H9 (cell line): ENCODE measurements at regions not wholly inside any gene's neighbourhood (a gene's known extent, or its start where the extent isn't known, plus 50 kb on each side); places are given as distances from the start of the nearest gene placed in this dataset.
A peak's percentile ranks its signal among the peaks of the same experiment; 100 is the strongest.
"Not testable (repeated sequence)": the region's sequence is repeated elsewhere in the genome, so short reads cannot be mapped to it uniquely, and the experiment has no call there.

ENCODE experiments used
- DNase-seq: peaks from one replicate; pipeline ENCODE4 v3.0.0-alpha.2; 2017
- H2AFZ ChIP-seq: one replicate; pipeline ENCODE4 v1.6.1; 2013; ENCODE audit warnings: mild to moderate bottlenecking, low read length, control low read depth, moderate library complexity
- H2AK5ac ChIP-seq: 2 replicates; pipeline ENCODE4 v1.6.1; 2013; ENCODE audit warnings: low read length, control low read depth, mixed read lengths; ENCODE audit not compliant: insufficient read length
- H2BK120ac ChIP-seq: one replicate; pipeline ENCODE4 v1.6.1; 2013; ENCODE audit warnings: low read depth, mild to moderate bottlenecking, low read length, control low read depth, inconsistent platforms; ENCODE audit not compliant: poor library complexity, severe bottlenecking
- H2BK12ac ChIP-seq: 2 replicates; pipeline ENCODE4 v1.6.1; 2013; ENCODE audit warnings: low read length, control low read depth, mixed read lengths, low read depth; ENCODE audit not compliant: insufficient read length
- H2BK15ac ChIP-seq: 2 replicates; pipeline ENCODE4 v1.6.1; 2013; ENCODE audit warnings: low read depth, low read length, control low read depth
- H2BK20ac ChIP-seq: one replicate; pipeline ENCODE4 v1.6.1; 2013; ENCODE audit warnings: low read depth, mild to moderate bottlenecking, low read length, control low read depth, inconsistent platforms; ENCODE audit not compliant: poor library complexity, severe bottlenecking
- H2BK5ac ChIP-seq: 2 replicates; pipeline ENCODE4 v1.6.1; 2013; ENCODE audit warnings: low read length, control low read depth, mixed read lengths; ENCODE audit not compliant: insufficient read length
- H3K14ac ChIP-seq: 2 replicates; pipeline ENCODE4 v1.6.1; 2013; ENCODE audit warnings: low read length, control low read depth; ENCODE audit not compliant: insufficient read depth
- H3K18ac ChIP-seq: 2 replicates; pipeline ENCODE4 v1.6.1; 2013; ENCODE audit warnings: low read depth, mild to moderate bottlenecking, mixed read lengths, low read length, control low read depth; ENCODE audit not compliant: insufficient read length
- H3K23ac ChIP-seq: 2 replicates; pipeline ENCODE4 v1.6.1; 2013; ENCODE audit warnings: low read length, control low read depth, mixed read lengths, low read depth; ENCODE audit not compliant: insufficient read length
- H3K23me2 ChIP-seq: 2 replicates; pipeline ENCODE4 v1.6.1; 2013; ENCODE audit warnings: low read depth, mild to moderate bottlenecking, mixed read lengths, low read length, control low read depth; ENCODE audit not compliant: insufficient read length, poor library complexity, severe bottlenecking
- H3K27ac ChIP-seq: 2 replicates; pipeline ENCODE4 v1.5.1; 2013; ENCODE audit warnings: low read length, control low read depth, mixed read lengths, low read depth; ENCODE audit not compliant: insufficient read length
- H3K27me3 ChIP-seq: 2 replicates; pipeline ENCODE4 v1.6.1; 2013; ENCODE audit warnings: low read length, control low read depth, inconsistent platforms; ENCODE audit not compliant: insufficient read depth
- H3K4ac ChIP-seq: 2 replicates; pipeline ENCODE4 v1.6.1; 2013; ENCODE audit warnings: low read depth, mild to moderate bottlenecking, control low read depth, inconsistent platforms, low read length, moderate library complexity
- H3K4me1 ChIP-seq: 2 replicates; pipeline ENCODE4 v1.6.1; 2013; ENCODE audit warnings: low read length, control low read depth, inconsistent platforms; ENCODE audit not compliant: insufficient read depth
- H3K4me2 ChIP-seq: 2 replicates; pipeline ENCODE4 v1.6.1; 2013; ENCODE audit warnings: low read length, control low read depth, mixed read lengths; ENCODE audit not compliant: insufficient read length, insufficient read depth
- H3K56ac ChIP-seq: 2 replicates; pipeline ENCODE4 v1.6.1; 2013; ENCODE audit warnings: low read depth, mild to moderate bottlenecking, mixed read lengths, low read length, control low read depth; ENCODE audit not compliant: insufficient read length
- H3K79me1 ChIP-seq: 2 replicates; pipeline ENCODE4 v1.6.1; 2013; ENCODE audit warnings: low read depth, mild to moderate bottlenecking, moderate library complexity, low read length, control low read depth, inconsistent platforms; ENCODE audit not compliant: insufficient read depth, poor library complexity, severe bottlenecking
- H3K79me2 ChIP-seq: 2 replicates; pipeline ENCODE4 v1.6.1; 2013; ENCODE audit warnings: low read length, control low read depth, inconsistent platforms; ENCODE audit not compliant: insufficient read depth
- H3K9ac ChIP-seq: 2 replicates; pipeline ENCODE4 v1.6.1; 2013; ENCODE audit warnings: low read length, control low read depth, mixed read lengths; ENCODE audit not compliant: insufficient read length; ENCODE audit errors: extremely low read depth
- H3K9me3 ChIP-seq: one replicate; pipeline ENCODE4 v1.6.1; 2013; ENCODE audit warnings: low read depth, low read length, inconsistent platforms; ENCODE audit not compliant: control insufficient read depth
- H3T11ph ChIP-seq: one replicate; pipeline ENCODE4 v1.6.1; 2013; ENCODE audit warnings: mild to moderate bottlenecking, low read length, control low read depth, inconsistent platforms
- H4K20me1 ChIP-seq: one replicate; pipeline ENCODE4 v1.6.1; 2013; ENCODE audit not compliant: control insufficient read depth, insufficient read length, insufficient read depth
- H4K5ac ChIP-seq: 2 replicates; pipeline ENCODE4 v1.6.1; 2013; ENCODE audit warnings: low read depth, mild to moderate bottlenecking, mixed read lengths, low read length, control low read depth; ENCODE audit not compliant: insufficient read length
- H4K8ac ChIP-seq: replicated peaks from 2 replicates; pipeline ENCODE4 v1.6.1; 2013; ENCODE audit warnings: low read length, control low read depth, mixed read lengths, low read depth; ENCODE audit not compliant: insufficient read length
- H4K91ac ChIP-seq: 2 replicates; pipeline ENCODE4 v1.6.1; 2013; ENCODE audit warnings: low read depth, mild to moderate bottlenecking, moderate library complexity, mixed read lengths, low read length, control low read depth; ENCODE audit not compliant: insufficient read length
- H3K27ac Mint-ChIP-seq, 3 experiments: 2 replicates in 2 of 3; 3 replicates in 1 of 3; pipeline ENCODE4 v1.8.0; 2020 to 2021; ENCODE audit warnings: mixed read lengths in 3 of 3, mild to moderate bottlenecking in 1 of 3, moderate library complexity in 1 of 3
- H3K27me3 Mint-ChIP-seq: 2 replicates; pipeline ENCODE4 v1.8.0; 2021; ENCODE audit warnings: low read depth, mild to moderate bottlenecking, moderate library complexity, mixed read lengths
- H3K36me3 Mint-ChIP-seq, 3 experiments: 2 replicates in 2 of 3; 3 replicates in 1 of 3; pipeline ENCODE4 v1.8.0; 2020 to 2021; ENCODE audit warnings: low read depth in 3 of 3, mixed read lengths in 3 of 3; ENCODE audit not compliant: insufficient read depth in 1 of 3
- H3K4me1 Mint-ChIP-seq, 2 experiments: 2 replicates each; pipeline ENCODE4 v1.8.0; 2020; ENCODE audit warnings: mixed read lengths in 2 of 2
- H3K4me3 Mint-ChIP-seq, 2 experiments: 2 replicates in 1 of 2; 3 replicates in 1 of 2; pipeline ENCODE4 v1.8.0; 2020 to 2021; ENCODE audit warnings: mild to moderate bottlenecking in 2 of 2, mixed read lengths in 2 of 2, moderate library complexity in 1 of 2
- H3K9me3 Mint-ChIP-seq, 2 experiments: 2 replicates in 1 of 2; 3 replicates in 1 of 2; pipeline ENCODE4 v1.8.0; 2020; ENCODE audit warnings: mild to moderate bottlenecking in 2 of 2, mixed read lengths in 2 of 2, moderate library complexity in 1 of 2
- CTCF ChIP-seq: fragments of 200-600 bp; sonication (generic); conservative IDR thresholded peaks from 3 replicates; pipeline ENCODE4 v1.8.0; 2021; ENCODE audit warnings: antibody characterized with exemption, mild to moderate bottlenecking
- whole genome bisulfite sequencing: extraction: QIAGEN DNeasy Blood & Tissue Kit; methylation state at CpG from one replicate; pipeline ENCODE4 v1.1.7; 2013; ENCODE audit warnings: missing lambda C conversion rate, low lambda C conversion rate, mixed read lengths; ENCODE audit not compliant: insufficient read length; ENCODE audit errors: extremely low coverage; 5-methylcytosine and 5-hydroxymethylcytosine counted together

DNA sequence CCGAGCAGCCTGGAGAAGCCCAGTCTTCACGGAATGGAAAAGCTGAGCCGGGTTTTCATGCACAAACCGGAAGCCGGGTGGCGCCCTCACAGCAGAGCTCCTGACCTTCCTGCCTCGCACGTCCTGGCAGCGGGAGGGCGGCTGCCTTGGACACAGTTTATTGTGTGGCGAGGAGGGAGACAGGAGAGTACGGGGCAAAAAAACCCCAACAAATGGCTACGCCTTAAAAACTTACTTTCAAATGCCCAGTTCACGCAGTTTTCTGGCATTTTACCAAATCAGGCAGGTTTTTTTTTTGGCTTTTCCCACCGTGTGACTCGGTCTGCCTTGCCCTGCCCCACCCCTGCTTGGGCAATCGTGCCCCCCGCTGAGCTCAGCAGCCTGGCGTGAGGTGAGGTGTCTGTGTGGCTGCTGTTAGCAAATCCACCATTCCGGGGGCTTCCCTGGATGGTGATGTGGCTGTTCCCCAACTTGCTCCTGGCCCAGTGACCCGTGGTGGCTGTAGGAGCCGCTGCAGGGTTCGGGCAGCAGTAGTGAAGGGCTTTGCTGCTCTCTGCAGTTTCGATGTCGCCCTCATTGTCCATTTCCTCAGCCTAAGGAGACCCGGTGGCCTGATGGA lies 187.1 kb upstream of the SULF2 start:
- Histone ChIP-seq H3K18ac (peak overlapping the region; percentile 59), H3K4me1 (peaks cover 11% of the 10 kb centered on the region; the same call in 1 of the 2 replicates), H2AFZ (peak overlapping the region; percentile 34), H2BK12ac (peak overlapping the region; percentile 23)
- H4K20me1 ChIP-seq, H3K14ac ChIP-seq, H3K9me3 ChIP-seq, H3K4ac ChIP-seq, H3K27me3 ChIP-seq, H3K36me3 Mint-ChIP-seq, H3K4me2 ChIP-seq, H3K9ac ChIP-seq, H3K23me2 ChIP-seq, H3K27me3 Mint-ChIP-seq, H3K9me3 Mint-ChIP-seq, H2AK5ac ChIP-seq, H3K27ac ChIP-seq, H3K79me2 ChIP-seq, H3K23ac ChIP-seq, H2BK5ac ChIP-seq, H3T11ph ChIP-seq, H3K79me1 ChIP-seq, H4K8ac ChIP-seq, H2BK20ac ChIP-seq, H2BK15ac ChIP-seq, H3K56ac ChIP-seq, H4K91ac ChIP-seq, H4K5ac ChIP-seq, H2BK120ac ChIP-seq: not testable (repeated sequence)
- peak; percentile 65 for DNase-seq
- WGBS = no CpG with 5 or more reads among the region's 26 CpGs
- Mint-ChIP-seq H3K4me1 (peaks cover 49 to 53% of the 10 kb centered on the region in 2 experiments), H3K27ac (peak overlapping the region in 2 of 3 experiments; percentile 50 to 59; a peak in 2 of 7 replicates), H3K4me3 (peak overlapping the region in 1 of 2 experiments; percentile 30; a peak in 3 of 5 replicates)
- peak; percentile 55; the same call in 2 of the 3 replicates for TF ChIP-seq CTCF
